Left ventricle myocardium superior (tissue), 1 donor: ENCODE measurements at regions not wholly inside any gene's neighbourhood (a gene's known extent, or its start where the extent isn't known, plus 50 kb on each side); places are given as distances from the start of the nearest gene placed in this dataset.
"Not testable (repeated sequence)": the region's sequence is repeated elsewhere in the genome, so short reads cannot be mapped to it uniquely, and the experiment has no call there.

ENCODE experiments used
- ATAC-seq: fragments of 200-7000 bp; cut with Tn5 transposase; one replicate; pipeline ENCODE4 v1.9.1; 2020; ENCODE audit warnings: mild to moderate bottlenecking, moderate library complexity
- DNase-seq: peaks from one replicate; pipeline ENCODE4 v3.0.0-alpha.2; 2020
- intact Hi-C: fragments of 100-400 bp; cut with micrococcal nuclease; formaldehyde crosslinking; loops from one replicate; pipeline ENCODE4 v1.11.0; 2022
- donor health status: DM: no; HTN: yes; CAD: no; lungs with severe emphysema.

GRCh38 chr11:96585944-96586880, 196.4 kb downstream of the JRKL start:
- ATAC-seq, DNase-seq, intact Hi-C loops: not testable (repeated sequence)

GRCh38 chr11:96588793-96589192, 199.0 kb downstream of the JRKL start:
- DNase-seq, intact Hi-C loops, ATAC-seq: not testable (repeated sequence)

- no peak for ATAC-seq
- no peak for DNase-seq
- intact Hi-C loops = no loop called here
Observed at GRCh38 chr11:96595011-96595410, 205.2 kb downstream of the JRKL start.

- no peak for ATAC-seq
- DNase-seq = no peak
- intact Hi-C loops = no loop called here
Observed at GRCh38 chr11:96607864-96608558, 218.2 kb downstream of the JRKL start.

- DNase-seq (no peak), ATAC-seq (no peak)
- intact Hi-C loops = no loop called here
Observed at GRCh38 chr11:96614101-96614500, 224.3 kb downstream of the JRKL start.

GRCh38 chr11:96614846-96615245, 225.0 kb downstream of the JRKL start:
- intact Hi-C loops = no loop called here
- DNase-seq (no peak), ATAC-seq (no peak)

GRCh38 chr11:96620464-96621044, 230.7 kb downstream of the JRKL start:
- DNase-seq = no peak
- intact Hi-C loops = no loop called here
- no peak for ATAC-seq

- no peak for ATAC-seq
- intact Hi-C loops = no loop called here
- DNase-seq = no peak
Observed at GRCh38 chr11:96621161-96621560, 231.3 kb downstream of the JRKL start.

- DNase-seq (peak; percentile 41), ATAC-seq (peak; percentile 96)
- intact Hi-C loops = no loop called here
Observed at GRCh38 chr11:96622026-96622634, 232.3 kb downstream of the JRKL start.

GRCh38 chr11:96624126-96624525, 234.3 kb downstream of the JRKL start:
- DNase-seq = no peak

GRCh38 chr11:96627376-96627775, 237.6 kb downstream of the JRKL start:
- DNase-seq (no peak), ATAC-seq (no peak)
- intact Hi-C loops = no loop called here

More at GRCh38 chr11:96624126-96624525, 234.3 kb downstream of the JRKL start:
- ATAC-seq = no peak
- intact Hi-C loops = no loop called here

GRCh38 chr11:96635655-96636054, 245.8 kb downstream of the JRKL start:
- DNase-seq (no peak), ATAC-seq (no peak)
- intact Hi-C loops = no loop called here

- intact Hi-C loops = no loop called here
- no peak for ATAC-seq
- no peak for DNase-seq
Observed at GRCh38 chr11:96641261-96641660, 251.4 kb downstream of the JRKL start.

- intact Hi-C loops = no loop called here
- DNase-seq (no peak), ATAC-seq (no peak)
Observed at GRCh38 chr11:96642583-96642982, 252.8 kb downstream of the JRKL start.

- no peak for DNase-seq
- intact Hi-C loops = no loop called here
- ATAC-seq = no peak
Observed at GRCh38 chr11:96643173-96643572, 253.4 kb downstream of the JRKL start.

GRCh38 chr11:96647621-96648020, 257.8 kb downstream of the JRKL start:
- DNase-seq = no peak
- ATAC-seq = no peak
- intact Hi-C loops = no loop called here

- intact Hi-C loops = no loop called here
- no peak for DNase-seq
- ATAC-seq = peak; percentile 23
Observed at GRCh38 chr11:96648991-96649390, 259.2 kb downstream of the JRKL start.

- ATAC-seq (no peak), DNase-seq (no peak)
- intact Hi-C loops = no loop called here
Observed at GRCh38 chr11:96652516-96652915, 262.7 kb downstream of the JRKL start.

GRCh38 chr11:96655474-96655873, 265.7 kb downstream of the JRKL start:
- intact Hi-C loops = no loop called here
- ATAC-seq (no peak), DNase-seq (no peak)

- intact Hi-C loops = no loop called here
- DNase-seq (no peak), ATAC-seq (no peak)
Observed at GRCh38 chr11:96658436-96658835, 268.6 kb downstream of the JRKL start.
